KG1 (cell line): ENCODE measurements at regions not wholly inside any gene's neighbourhood (a gene's known extent, or its start where the extent isn't known, plus 50 kb on each side); places are given as distances from the start of the nearest gene placed in this dataset.
"Not testable (repeated sequence)": the region's sequence is repeated elsewhere in the genome, so short reads cannot be mapped to it uniquely, and the experiment has no call there.

Experiments used
- DNase-seq: peaks from one replicate; lab custom pipeline; 2025; lab: John Stamatoyannopoulos, UW

DNA sequence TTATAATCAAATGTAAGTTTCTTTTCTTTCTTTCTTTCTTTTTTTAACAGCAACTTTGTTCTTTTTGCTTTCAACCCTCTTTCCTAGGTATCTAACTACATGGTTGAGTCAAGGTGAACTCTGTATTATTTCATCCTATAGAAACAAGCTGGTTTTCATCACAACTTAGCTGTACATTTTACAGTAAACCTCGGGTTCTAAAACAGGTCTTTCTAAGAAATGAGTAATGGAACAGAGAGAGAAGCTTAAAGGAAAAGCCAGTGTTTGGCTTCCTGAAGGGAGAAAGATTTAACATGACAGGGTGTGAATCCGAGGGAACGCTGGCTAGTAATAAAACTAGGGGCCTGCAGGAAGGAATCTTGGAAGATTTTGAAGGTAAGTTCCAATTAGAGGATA, 143.4 kb upstream of the ITGB1 start:
- DNase-seq: no peak

GRCh38 chr10:33100781-33101391, 142.9 kb upstream of the ITGB1 start:
- no peak for DNase-seq

DNA sequence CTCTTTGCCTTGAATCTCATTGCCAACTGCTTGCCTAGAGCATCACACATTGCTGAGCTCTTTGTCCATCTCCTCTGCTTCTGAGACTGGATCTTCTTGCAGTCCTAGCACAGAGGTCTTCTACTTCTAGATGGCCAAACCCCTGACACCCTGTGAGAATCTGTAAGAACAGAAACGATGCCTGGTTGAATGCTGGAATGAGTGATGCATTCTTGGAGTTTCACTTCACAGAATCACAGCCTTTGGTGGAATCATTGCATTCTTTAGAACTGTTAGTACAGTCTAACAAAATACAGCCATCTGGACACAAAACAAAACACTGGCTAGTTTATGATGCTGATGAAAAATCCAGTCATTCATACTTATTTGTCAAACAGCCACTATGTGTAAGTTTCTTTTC, 141.7 kb upstream of the ITGB1 start:
- DNase-seq: no peak

- no peak for DNase-seq
These were observed 141.1 kb upstream of the ITGB1 start for GRCh38 chr10:33098951-33099663.

GRCh38 chr10:33095867-33096815, 138.1 kb upstream of the ITGB1 start:
- no peak for DNase-seq

DNA sequence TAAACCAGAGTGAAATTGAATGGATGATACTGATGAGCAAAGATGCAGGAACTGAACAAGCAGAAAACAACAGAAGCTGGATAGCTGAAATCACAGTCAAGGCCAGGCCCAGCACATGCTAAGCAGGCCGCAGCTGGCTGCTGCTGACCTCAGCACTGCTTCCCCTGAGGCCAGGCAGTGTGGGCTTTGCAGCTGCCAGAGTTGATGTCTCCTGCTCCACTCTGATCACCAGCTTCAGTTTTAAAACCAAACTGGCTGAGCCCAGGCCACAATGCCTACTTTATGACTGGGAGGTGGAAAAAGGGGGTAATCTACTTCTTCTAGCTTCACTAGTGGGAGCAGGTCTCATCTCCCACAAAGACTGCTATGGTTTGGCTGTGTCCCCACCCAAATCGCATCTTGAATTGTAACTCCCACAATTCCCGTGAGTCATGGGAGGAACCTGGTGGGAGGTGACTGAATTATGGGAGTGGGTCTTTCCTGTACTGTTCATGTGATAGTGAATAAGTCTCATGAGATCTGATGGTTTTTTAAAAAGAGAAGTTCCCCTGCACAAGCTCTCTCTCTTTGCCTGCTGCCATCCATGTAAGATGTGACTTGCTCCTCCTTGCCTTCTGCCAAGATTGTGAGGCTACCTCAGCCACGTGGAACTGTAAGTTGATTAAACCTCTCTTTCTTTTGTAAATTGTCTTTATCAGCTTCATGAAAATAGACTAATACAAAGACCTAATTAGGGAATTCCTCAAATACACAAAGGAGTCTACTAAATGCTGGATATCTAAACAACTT, 136.4 kb upstream of the ITGB1 start:
- no peak for DNase-seq

GRCh38 chr10:33093362-33093761, 135.3 kb upstream of the ITGB1 start:
- DNase-seq: no peak

DNA sequence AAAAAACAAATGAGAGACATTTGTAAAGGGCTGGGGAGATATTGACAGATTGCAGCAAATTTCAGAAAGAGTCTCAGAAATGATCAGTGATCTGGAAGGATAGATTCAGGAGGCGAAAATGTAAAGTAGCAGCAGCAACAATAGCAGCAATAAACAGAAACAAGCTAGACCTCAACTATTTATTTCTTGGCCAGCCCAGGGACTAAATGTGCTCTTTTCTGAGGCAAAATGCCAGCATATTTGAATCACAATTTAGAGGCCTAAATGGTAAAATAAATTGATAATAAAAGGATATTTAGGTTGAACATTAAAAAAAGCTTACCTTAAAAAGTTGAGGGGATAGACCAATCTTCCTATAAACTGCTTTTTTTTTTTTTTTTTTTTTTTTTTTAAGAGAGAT, 134.6 kb upstream of the ITGB1 start:
- no peak for DNase-seq

GRCh38 chr10:33091201-33091600, 133.2 kb upstream of the ITGB1 start:
- DNase-seq: no peak

DNA sequence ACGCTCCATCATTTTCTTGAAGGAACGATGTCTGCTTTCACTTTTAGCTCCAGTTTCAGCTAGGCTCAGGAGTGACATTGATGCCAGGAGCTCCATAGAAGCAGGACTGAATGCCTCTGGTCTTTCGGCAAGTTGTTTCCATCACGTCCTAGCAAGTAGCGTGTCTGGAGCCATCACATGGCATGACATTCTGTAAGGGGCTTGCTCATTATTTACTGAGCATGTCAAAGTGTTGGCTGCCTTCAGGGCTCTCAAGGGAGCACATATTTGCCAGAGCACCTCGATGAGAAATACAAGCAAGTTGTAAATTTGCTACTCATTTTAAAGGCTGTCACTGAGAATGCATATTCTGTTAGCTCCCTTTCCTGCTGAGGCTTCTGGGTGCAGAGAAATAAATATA, 131.0 kb upstream of the ITGB1 start:
- DNase-seq: no peak

DNA sequence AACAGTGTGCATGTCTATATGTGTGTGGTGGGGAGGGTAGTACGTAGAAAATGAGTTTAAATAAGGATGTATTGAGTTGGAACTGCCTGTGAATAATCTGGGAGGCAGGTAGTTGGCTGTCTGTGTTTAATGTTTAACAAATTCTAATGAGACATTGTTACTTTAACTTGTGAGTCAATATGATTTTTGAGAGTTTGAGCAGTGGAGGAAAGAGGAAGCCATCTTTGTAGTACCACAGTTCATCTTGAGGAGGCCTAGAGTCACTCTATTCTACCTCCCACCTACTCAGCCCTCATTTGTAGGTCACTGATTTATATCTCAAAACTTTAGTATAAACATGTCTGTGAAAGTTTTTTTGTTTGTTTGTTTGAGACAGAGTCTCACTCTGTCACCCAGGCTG, 129.9 kb upstream of the ITGB1 start:
- no peak for DNase-seq

GRCh38 chr10:33087152-33087551, 129.1 kb upstream of the ITGB1 start:
- peak; percentile 4 for DNase-seq

GRCh38 chr10:33086100-33086499, 128.1 kb upstream of the ITGB1 start:
- no peak for DNase-seq

DNA sequence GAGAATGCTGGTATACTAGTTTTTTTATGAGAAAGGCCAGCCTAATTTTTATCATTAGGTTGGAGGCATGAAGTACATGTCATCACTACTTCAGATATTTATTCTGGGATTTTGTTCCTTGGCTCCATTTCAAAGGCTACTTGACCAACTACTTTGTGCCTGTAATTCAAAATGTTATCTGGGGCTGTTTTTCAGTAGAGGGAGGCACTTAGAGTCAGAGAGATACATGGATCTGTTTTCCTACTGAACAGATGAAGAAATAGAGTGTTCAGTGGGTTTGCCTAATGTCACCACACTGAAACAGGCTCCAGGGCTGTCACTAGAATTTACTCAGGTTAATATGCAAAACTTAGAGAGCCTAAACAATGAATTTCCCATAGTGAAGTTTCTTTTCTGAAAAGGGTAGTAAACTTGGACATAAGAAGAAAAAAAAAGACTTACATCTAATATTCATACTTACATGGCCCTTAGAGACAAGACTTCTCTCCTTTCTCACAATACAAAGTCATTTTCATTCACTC, 127.3 kb upstream of the ITGB1 start:
- DNase-seq: no peak

DNA sequence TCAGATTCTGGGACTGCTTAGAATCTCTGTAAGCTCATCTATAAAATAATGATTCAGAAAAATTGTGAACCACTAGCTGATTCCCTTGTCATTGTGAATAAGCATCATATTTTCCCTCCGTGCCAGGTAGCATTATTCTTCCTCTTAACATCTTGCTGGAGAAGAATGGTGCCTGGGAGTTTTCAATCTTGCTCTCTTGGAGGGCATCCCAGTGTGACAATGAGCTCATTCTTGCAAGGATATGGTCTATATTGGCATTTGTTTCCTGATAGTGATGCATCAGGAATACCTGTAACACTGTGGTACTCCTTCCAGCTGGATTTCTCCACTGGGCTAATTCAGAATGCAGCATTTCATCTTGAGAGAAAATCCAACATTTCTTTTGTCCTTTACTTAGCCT, 126.4 kb upstream of the ITGB1 start:
- DNase-seq: no peak

- DNase-seq: no peak
These were observed 124.4 kb upstream of the ITGB1 start for GRCh38 chr10:33082373-33082895.

DNA sequence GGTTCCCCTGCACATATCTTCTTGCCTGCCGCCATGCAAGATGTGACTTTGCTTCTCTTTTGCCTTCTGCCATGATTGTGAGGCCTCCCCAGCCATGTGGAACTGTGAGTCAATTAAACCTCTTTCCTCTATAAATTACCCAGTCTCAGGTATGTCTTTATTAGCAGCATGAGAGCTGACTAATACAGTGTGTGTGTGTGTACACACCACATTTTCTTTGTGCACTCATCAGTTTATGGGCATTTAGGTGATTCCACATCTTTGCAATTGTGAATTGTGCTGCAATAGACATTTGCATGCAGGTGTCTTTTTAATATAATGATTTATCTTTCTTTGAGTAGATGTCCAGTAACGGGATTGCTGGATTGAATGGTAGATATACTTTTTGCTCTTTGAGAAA, 122.4 kb upstream of the ITGB1 start:
- DNase-seq: not testable (repeated sequence)

DNA sequence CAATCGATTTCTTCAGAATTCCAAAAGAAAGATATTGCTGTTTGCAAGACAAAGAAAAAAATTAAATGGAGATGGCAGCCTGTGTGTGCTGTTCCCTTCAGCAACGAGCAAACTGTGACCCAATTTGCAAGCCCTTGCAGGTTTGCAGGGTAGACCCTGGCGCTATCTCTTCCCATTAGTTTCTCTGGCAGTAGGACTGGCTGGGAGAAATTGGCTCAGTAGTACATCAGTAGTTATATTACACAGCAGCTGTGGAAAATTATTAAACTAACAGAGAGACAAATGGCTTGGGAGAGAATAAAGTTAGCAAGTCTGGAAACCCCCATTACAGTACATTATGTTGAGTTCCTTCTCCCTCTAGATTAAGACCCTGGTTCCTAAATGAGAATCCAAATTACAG, 116.4 kb upstream of the ITGB1 start:
- no peak for DNase-seq

DNA sequence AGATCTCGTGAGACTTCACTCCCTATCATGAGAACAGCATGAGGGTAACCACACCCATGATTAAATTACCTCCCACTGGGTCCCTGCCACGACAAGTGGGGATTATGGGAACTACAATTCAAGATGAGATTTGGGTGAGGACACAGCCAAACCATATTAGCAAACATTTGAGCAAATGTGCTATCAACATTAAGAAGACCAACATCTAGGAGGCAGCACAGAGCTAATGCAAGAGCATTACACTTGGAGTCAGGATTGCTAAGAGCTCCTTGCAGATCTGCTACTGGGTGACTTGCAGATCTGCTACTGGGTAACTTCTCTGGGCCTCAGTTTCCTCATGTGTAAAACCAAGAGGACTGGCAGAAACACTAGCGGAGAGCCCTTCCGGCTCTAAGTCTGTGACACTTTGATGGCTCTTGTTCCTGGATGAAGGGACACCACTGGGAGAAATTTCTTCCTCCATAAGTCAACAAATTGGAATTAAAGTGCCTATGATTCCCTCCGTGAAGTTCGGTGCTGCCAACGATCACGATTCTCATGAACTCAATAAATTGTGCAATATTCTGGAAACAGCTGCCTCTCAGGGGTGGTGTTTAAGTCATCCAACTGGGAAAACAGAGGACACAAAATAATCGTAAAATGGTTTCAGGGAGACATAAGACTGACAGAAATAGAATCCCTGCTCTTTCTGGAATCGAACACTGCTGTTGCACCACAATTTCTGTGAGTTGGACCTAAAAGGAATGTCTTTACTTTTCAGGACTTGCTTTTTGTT, 115.8 kb upstream of the ITGB1 start:
- DNase-seq: no peak

GRCh38 chr10:33071857-33072256, 113.8 kb upstream of the ITGB1 start:
- no peak for DNase-seq

DNA sequence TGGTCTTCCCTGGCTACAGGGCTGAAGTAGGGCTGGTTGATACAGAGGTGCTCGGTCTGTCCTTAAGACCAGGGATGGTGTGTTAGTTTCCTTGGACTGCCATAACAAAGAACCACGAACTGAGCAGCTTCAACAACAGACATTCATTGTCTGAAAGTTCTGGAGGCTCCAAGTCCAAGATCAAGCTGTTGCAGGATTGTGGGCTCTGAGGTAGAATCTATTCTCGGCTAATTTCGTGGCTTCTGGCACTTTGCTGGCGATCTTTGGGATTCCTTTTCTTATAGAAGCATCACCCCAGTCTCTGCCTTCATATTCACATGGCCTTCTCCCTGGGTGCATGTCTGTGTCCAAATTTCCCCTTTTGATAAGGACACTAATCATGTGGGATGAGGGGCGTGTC, 112.1 kb upstream of the ITGB1 start:
- DNase-seq: no peak
